Activated naive CD4-positive, alpha-beta T cell treated with anti-CD3 and anti-CD28 coated beads for 36 hours (primary cell): ENCODE measurements at regions not wholly inside any gene's neighbourhood (a gene's known extent, or its start where the extent isn't known, plus 50 kb on each side); places are given as distances from the start of the nearest gene placed in this dataset.

Experiments used
- CTCF ChIA-PET: fragments of 350-600 bp; sonication (Branson Sonifier 250); formaldehyde crosslinking; loops from one replicate; lab custom pipeline; 2021; ENCODE audit warnings: antibody characterized with exemption; lab: Charles Lee
- DNase-seq: peaks from one replicate; pipeline ENCODE4 v3.0.0-alpha.2; 2020
- H3K27ac Mint-ChIP-seq: one replicate; pipeline ENCODE4 v1.8.0; 2021; ENCODE audit warnings: mild to moderate bottlenecking, mixed read lengths
- H3K27me3 Mint-ChIP-seq: one replicate; pipeline ENCODE4 v1.8.0; 2021; ENCODE audit warnings: low read depth, mixed read lengths
- H3K36me3 Mint-ChIP-seq: one replicate; pipeline ENCODE4 v1.8.0; 2021; ENCODE audit warnings: low read depth, mixed read lengths
- H3K4me1 Mint-ChIP-seq: one replicate; pipeline ENCODE4 v1.8.0; 2021; ENCODE audit warnings: low read depth, mixed read lengths
- H3K4me3 Mint-ChIP-seq: one replicate; pipeline ENCODE4 v1.8.0; 2021; ENCODE audit warnings: mild to moderate bottlenecking, moderate library complexity, mixed read lengths
- H3K9me3 Mint-ChIP-seq: one replicate; pipeline ENCODE4 v1.8.0; 2021; ENCODE audit warnings: mixed read lengths
- intact Hi-C: fragments of 100-400 bp; cut with micrococcal nuclease; formaldehyde crosslinking; loops from one replicate; pipeline ENCODE4 v1.15.1; 2023

- CTCF ChIA-PET: no interaction called here
- DNase-seq: no peak
- Mint-ChIP-seq H3K4me3 (no peak overlapping the region), H3K27me3 (peaks cover 27% of the 10 kb centered on the region), H3K9me3 (no peaks in the 10 kb centered on the region), H3K4me1 (peaks cover 2% of the 10 kb centered on the region), H3K27ac (no peak overlapping the region), H3K36me3 (no peaks in the 10 kb centered on the region)
- intact Hi-C loops: no loop called here
Measured at GRCh38 chr10:113236998-113237397, 287.0 kb downstream of the TCF7L2 start.

- Mint-ChIP-seq H3K9me3 (no peaks in the 10 kb centered on the region), H3K27ac (no peak overlapping the region), H3K27me3 (peaks cover 39% of the 10 kb centered on the region), H3K4me3 (no peak overlapping the region), H3K4me1 (peaks cover 4% of the 10 kb centered on the region), H3K36me3 (no peaks in the 10 kb centered on the region)
- no peak for DNase-seq
- intact Hi-C loops: no loop called here
- CTCF ChIA-PET: no interaction called here
Measured at GRCh38 chr10:113239566-113240350, 289.7 kb downstream of the TCF7L2 start.

- intact Hi-C loops: no loop called here
- H3K9me3 Mint-ChIP-seq: no peaks in the 10 kb centered on the region
- DNase-seq: no peak
- H3K27me3 Mint-ChIP-seq: peaks cover 37% of the 10 kb centered on the region
- no peaks in the 10 kb centered on the region for H3K36me3 Mint-ChIP-seq
- CTCF ChIA-PET: no interaction called here
- H3K4me3 Mint-ChIP-seq: no peak overlapping the region
- no peak overlapping the region for H3K27ac Mint-ChIP-seq
- H3K4me1 Mint-ChIP-seq: peaks cover 4% of the 10 kb centered on the region
Measured at GRCh38 chr10:113240736-113241135, 290.7 kb downstream of the TCF7L2 start.

GRCh38 chr10:113241599-113242360, 291.7 kb downstream of the TCF7L2 start:
- CTCF ChIA-PET: no interaction called here
- no peak overlapping the region for H3K27ac Mint-ChIP-seq
- H3K9me3 Mint-ChIP-seq: no peaks in the 10 kb centered on the region
- no peaks in the 10 kb centered on the region for H3K36me3 Mint-ChIP-seq
- H3K4me3 Mint-ChIP-seq: no peak overlapping the region
- intact Hi-C loops: no loop called here
- no peak for DNase-seq
- H3K27me3 Mint-ChIP-seq: peaks cover 37% of the 10 kb centered on the region
- peaks cover 4% of the 10 kb centered on the region for H3K4me1 Mint-ChIP-seq

GRCh38 chr10:113243311-113243710, 293.3 kb downstream of the TCF7L2 start:
- Mint-ChIP-seq H3K4me1 (peaks cover 4% of the 10 kb centered on the region), H3K27me3 (peaks cover 33% of the 10 kb centered on the region), H3K4me3 (no peak overlapping the region), H3K36me3 (no peaks in the 10 kb centered on the region), H3K27ac (no peak overlapping the region), H3K9me3 (no peaks in the 10 kb centered on the region)
- intact Hi-C loops: no loop called here
- DNase-seq: no peak
- CTCF ChIA-PET: no interaction called here

- intact Hi-C loops: no loop called here
- Mint-ChIP-seq H3K36me3 (no peaks in the 10 kb centered on the region), H3K27me3 (peaks cover 30% of the 10 kb centered on the region), H3K4me3 (no peak overlapping the region), H3K27ac (no peak overlapping the region), H3K9me3 (no peaks in the 10 kb centered on the region), H3K4me1 (peaks cover 4% of the 10 kb centered on the region)
- CTCF ChIA-PET: no interaction called here
- DNase-seq: no peak
Measured at GRCh38 chr10:113244750-113245149, 294.7 kb downstream of the TCF7L2 start.

- H3K27me3 Mint-ChIP-seq: peaks cover 27% of the 10 kb centered on the region
- CTCF ChIA-PET: no interaction called here
- intact Hi-C loops: no loop called here
- H3K36me3 Mint-ChIP-seq: no peaks in the 10 kb centered on the region
- peaks cover 4% of the 10 kb centered on the region for H3K4me1 Mint-ChIP-seq
- H3K27ac Mint-ChIP-seq: no peak overlapping the region
- no peak for DNase-seq
- no peak overlapping the region for H3K4me3 Mint-ChIP-seq
- no peaks in the 10 kb centered on the region for H3K9me3 Mint-ChIP-seq
Measured at GRCh38 chr10:113245286-113245685, 295.2 kb downstream of the TCF7L2 start.

- Mint-ChIP-seq H3K9me3 (no peaks in the 10 kb centered on the region), H3K36me3 (no peaks in the 10 kb centered on the region), H3K27me3 (peaks cover 23% of the 10 kb centered on the region), H3K4me1 (peaks cover 1% of the 10 kb centered on the region), H3K27ac (no peak overlapping the region), H3K4me3 (no peak overlapping the region)
- intact Hi-C loops: no loop called here
- DNase-seq: no peak
- CTCF ChIA-PET: interaction anchor here (1.1 kb wide), 1 partner anchor 11 kb away, joined by 4 read pairs; no protein-coding TSS in a partner anchor
Measured at GRCh38 chr10:113247050-113247449, 297.0 kb downstream of the TCF7L2 start.

GRCh38 chr10:113252650-113253618, 299.9 kb upstream of the HABP2 start:
- Mint-ChIP-seq H3K27me3 (peaks cover 8% of the 10 kb centered on the region), H3K4me3 (no peak overlapping the region), H3K36me3 (no peaks in the 10 kb centered on the region), H3K9me3 (no peaks in the 10 kb centered on the region), H3K27ac (no peak overlapping the region), H3K4me1 (no peaks in the 10 kb centered on the region)
- intact Hi-C loops: no loop called here
- CTCF ChIA-PET: no interaction called here
- no peak for DNase-seq

- Mint-ChIP-seq H3K36me3 (no peaks in the 10 kb centered on the region), H3K4me3 (no peak overlapping the region), H3K4me1 (no peaks in the 10 kb centered on the region), H3K27ac (no peak overlapping the region), H3K27me3 (peaks cover 31% of the 10 kb centered on the region), H3K9me3 (no peaks in the 10 kb centered on the region)
- DNase-seq: no peak
- CTCF ChIA-PET: no interaction called here
- intact Hi-C loops: no loop called here
Measured at GRCh38 chr10:113259576-113260226, 293.2 kb upstream of the HABP2 start.

- intact Hi-C loops: no loop called here
- Mint-ChIP-seq H3K4me1 (no peaks in the 10 kb centered on the region), H3K27ac (no peak overlapping the region), H3K4me3 (no peak overlapping the region), H3K27me3 (peaks cover 29% of the 10 kb centered on the region), H3K36me3 (no peaks in the 10 kb centered on the region), H3K9me3 (no peaks in the 10 kb centered on the region)
- CTCF ChIA-PET: interaction anchor here (0.5 kb wide), 1 partner anchor 250 kb away, joined by 4 read pairs; no protein-coding TSS in a partner anchor
- no peak for DNase-seq
Measured at GRCh38 chr10:113261161-113261560, 291.7 kb upstream of the HABP2 start.
